ENCODE measurements at regions not wholly inside any gene's neighbourhood (a gene's known extent, or its start where the extent isn't known, plus 50 kb on each side); places are given as distances from the start of the nearest gene placed in this dataset.

GRCh38 chr13:76213423-76213904 is 577.3 kb downstream of the LMO7 start:
- no peak for DNase-seq (ENCODE audit: low spot score in 2 of 2, unreplicated experiment in 2 of 2)
- Mint-ChIP-seq H3K36me3 (no peaks in the 10 kb centered on the region), H3K4me3 (no peak overlapping the region), H3K27ac (no peak overlapping the region), H3K4me1 (no peaks in the 10 kb centered on the region), H3K9me3 (no peaks in the 10 kb centered on the region), H3K27me3 (ENCODE audit: low read depth) (no peaks in the 10 kb centered on the region)
- no peak for TF ChIP-seq CTCF (IDR thresholded peaks at IDR 0.05; ENCODE audit: unreplicated experiment)

- Mint-ChIP-seq H3K9me3 (no peaks in the 10 kb centered on the region), H3K4me3 (no peak overlapping the region), H3K36me3 (no peaks in the 10 kb centered on the region), H3K4me1 (no peaks in the 10 kb centered on the region), H3K27ac (no peak overlapping the region), H3K27me3 (ENCODE audit: low read depth) (no peaks in the 10 kb centered on the region)
- DNase-seq (ENCODE audit: low spot score in 2 of 2, unreplicated experiment in 2 of 2): no peak
- TF ChIP-seq CTCF (IDR thresholded peaks at IDR 0.05; ENCODE audit: unreplicated experiment): no peak
These were observed 574.1 kb downstream of the LMO7 start for GRCh38 chr13:76210262-76210661.

- Mint-ChIP-seq H3K27ac (no peak overlapping the region), H3K36me3 (no peaks in the 10 kb centered on the region), H3K4me3 (no peak overlapping the region), H3K4me1 (no peaks in the 10 kb centered on the region), H3K9me3 (peaks cover 3% of the 10 kb centered on the region), H3K27me3 (ENCODE audit: low read depth) (no peaks in the 10 kb centered on the region)
- TF ChIP-seq CTCF (IDR thresholded peaks at IDR 0.05; ENCODE audit: unreplicated experiment): no peak
- DNase-seq (ENCODE audit: low spot score in 2 of 2, unreplicated experiment in 2 of 2): no peak
These were observed 562.5 kb downstream of the LMO7 start for GRCh38 chr13:76198568-76199163.

GRCh38 chr13:76189882-76190519 is 553.9 kb downstream of the LMO7 start:
- no peak for TF ChIP-seq CTCF (IDR thresholded peaks at IDR 0.05; ENCODE audit: unreplicated experiment)
- no peak for DNase-seq (ENCODE audit: low spot score in 2 of 2, unreplicated experiment in 2 of 2)
- Mint-ChIP-seq H3K27ac (no peak overlapping the region), H3K4me3 (no peak overlapping the region), H3K36me3 (no peaks in the 10 kb centered on the region), H3K4me1 (no peaks in the 10 kb centered on the region), H3K27me3 (ENCODE audit: low read depth) (peaks cover 2% of the 10 kb centered on the region), H3K9me3 (peaks cover 6% of the 10 kb centered on the region)

- no peak for TF ChIP-seq CTCF (IDR thresholded peaks at IDR 0.05; ENCODE audit: unreplicated experiment)
- no peak overlapping the region for H3K27ac Mint-ChIP-seq
- H3K9me3 Mint-ChIP-seq: peaks cover 4% of the 10 kb centered on the region
- H3K36me3 Mint-ChIP-seq: no peaks in the 10 kb centered on the region
- DNase-seq (ENCODE audit: low spot score in 2 of 2, unreplicated experiment in 2 of 2): no peak
- peaks cover 4% of the 10 kb centered on the region for H3K4me1 Mint-ChIP-seq
- H3K27me3 Mint-ChIP-seq (ENCODE audit: low read depth): no peaks in the 10 kb centered on the region
- H3K4me3 Mint-ChIP-seq: no peak overlapping the region
These were observed 540.0 kb downstream of the LMO7 start for GRCh38 chr13:76175961-76176725.
